ENCODE measurements at regions not wholly inside any gene's neighbourhood (a gene's known extent, or its start where the extent isn't known, plus 50 kb on each side); places are given as distances from the start of the nearest gene placed in this dataset.

DNA sequence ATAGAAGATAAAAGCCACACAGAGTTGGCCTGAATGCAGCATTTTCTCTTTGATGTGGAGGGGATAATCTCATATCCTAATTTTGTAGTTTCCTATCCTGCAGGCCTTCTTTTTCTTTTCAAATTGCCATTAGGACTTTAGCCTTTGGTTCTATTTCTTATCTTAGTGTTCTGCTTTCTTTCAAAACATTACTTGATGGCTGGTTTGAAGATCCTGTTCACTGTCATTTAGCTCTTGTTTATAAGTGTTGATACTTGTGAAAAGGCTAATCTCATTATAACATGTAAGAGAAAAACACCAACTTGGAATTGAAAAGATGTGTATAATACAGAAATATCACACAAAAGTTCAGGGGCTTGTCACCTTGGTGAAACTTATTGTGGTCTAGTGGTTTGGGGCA is 54.6 kb upstream of the PKIB start:
- H3K27me3 ChIP-seq (replicated peaks; ENCODE audit: insufficient read depth) = no peaks in the 10 kb centered on the region

GRCh38 chr6:122558080-122558479 is 52.1 kb upstream of the PKIB start:
- DNase-seq (ENCODE audit: low spot score) = no peak
- H3K27ac ChIP-seq = no peak overlapping the region
- TF ChIP-seq, protein P1, sequence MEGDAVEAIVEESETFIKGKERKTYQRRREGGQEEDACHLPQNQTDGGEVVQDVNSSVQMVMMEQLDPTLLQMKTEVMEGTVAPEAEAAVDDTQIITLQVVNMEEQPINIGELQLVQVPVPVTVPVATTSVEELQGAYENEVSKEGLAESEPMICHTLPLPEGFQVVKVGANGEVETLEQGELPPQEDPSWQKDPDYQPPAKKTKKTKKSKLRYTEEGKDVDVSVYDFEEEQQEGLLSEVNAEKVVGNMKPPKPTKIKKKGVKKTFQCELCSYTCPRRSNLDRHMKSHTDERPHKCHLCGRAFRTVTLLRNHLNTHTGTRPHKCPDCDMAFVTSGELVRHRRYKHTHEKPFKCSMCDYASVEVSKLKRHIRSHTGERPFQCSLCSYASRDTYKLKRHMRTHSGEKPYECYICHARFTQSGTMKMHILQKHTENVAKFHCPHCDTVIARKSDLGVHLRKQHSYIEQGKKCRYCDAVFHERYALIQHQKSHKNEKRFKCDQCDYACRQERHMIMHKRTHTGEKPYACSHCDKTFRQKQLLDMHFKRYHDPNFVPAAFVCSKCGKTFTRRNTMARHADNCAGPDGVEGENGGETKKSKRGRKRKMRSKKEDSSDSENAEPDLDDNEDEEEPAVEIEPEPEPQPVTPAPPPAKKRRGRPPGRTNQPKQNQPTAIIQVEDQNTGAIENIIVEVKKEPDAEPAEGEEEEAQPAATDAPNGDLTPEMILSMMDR (IDR thresholded peaks at IDR 0.05) = no peak
- no peak overlapping the region for H3K4me3 ChIP-seq
- no peaks in the 10 kb centered on the region for H3K36me3 ChIP-seq
- H3K9me3 ChIP-seq = peaks cover 4% of the 10 kb centered on the region
- ATAC-seq (ENCODE audit: insufficient number of reproducible peaks, low FRiP score, low read depth) = no peak
- H3K4me1 ChIP-seq (ENCODE audit: control insufficient read depth in 1 of 2, low read depth in 2 of 2) = no peaks in the 10 kb centered on the region
- H3K27me3 ChIP-seq (replicated peaks; ENCODE audit: insufficient read depth) = no peaks in the 10 kb centered on the region

More for the DNA sequence above, 54.6 kb upstream of the PKIB start:
- ATAC-seq (ENCODE audit: insufficient number of reproducible peaks, low FRiP score, low read depth) (no peak), DNase-seq (ENCODE audit: low spot score) (no peak)
- Histone ChIP-seq H3K4me1 (ENCODE audit: control insufficient read depth in 1 of 2, low read depth in 2 of 2) (no peaks in the 10 kb centered on the region), H3K4me3 (no peak overlapping the region), H3K9me3 (no peaks in the 10 kb centered on the region), H3K27ac (no peak overlapping the region), H3K36me3 (no peaks in the 10 kb centered on the region)
- TF ChIP-seq, protein P1 (IDR thresholded peaks at IDR 0.05) = no peak

Measured in thoracic aorta (tissue), 2 donors.